ENCODE measurements at regions not wholly inside any gene's neighbourhood (a gene's known extent, or its start where the extent isn't known, plus 50 kb on each side); places are given as distances from the start of the nearest gene placed in this dataset.

DNA sequence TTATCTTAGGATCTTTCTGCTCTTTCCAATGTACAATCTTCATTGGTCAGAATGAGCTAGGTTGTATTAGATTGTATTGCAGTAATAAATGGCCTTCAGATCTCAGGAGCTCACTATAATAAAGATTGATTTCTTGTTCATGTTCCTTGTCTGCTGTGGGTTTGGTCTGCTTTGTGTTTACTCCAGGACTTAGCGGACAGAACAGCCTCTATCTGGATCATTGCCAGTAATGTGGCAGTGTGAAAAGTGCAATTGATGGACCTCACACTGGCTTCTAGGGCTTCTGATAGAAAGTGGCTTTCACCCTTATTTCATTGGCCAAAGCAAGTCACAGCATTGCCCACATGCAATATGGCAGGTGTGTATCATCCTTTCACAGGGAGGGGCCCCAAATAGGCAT lies 81.2 kb downstream of the BTG1 start:
- DNase-seq: no peak
- Histone ChIP-seq H3K27me3 (replicated peaks; ENCODE audit: control insufficient read depth, insufficient read depth, low read length) (no peaks in the 10 kb centered on the region), H3K9me3 (no peaks in the 10 kb centered on the region), H3K4me1 (peaks cover 16% of the 10 kb centered on the region), H3K4me3 (ENCODE audit: low read depth, low read length) (no peak overlapping the region), H3K36me3 (ENCODE audit: control insufficient read depth, insufficient read depth, low read length) (no peaks in the 10 kb centered on the region)
- H3K27me3 Mint-ChIP-seq (ENCODE audit: insufficient read depth, unreplicated experiment): no peaks in the 10 kb centered on the region
- TF ChIP-seq, protein P1, sequence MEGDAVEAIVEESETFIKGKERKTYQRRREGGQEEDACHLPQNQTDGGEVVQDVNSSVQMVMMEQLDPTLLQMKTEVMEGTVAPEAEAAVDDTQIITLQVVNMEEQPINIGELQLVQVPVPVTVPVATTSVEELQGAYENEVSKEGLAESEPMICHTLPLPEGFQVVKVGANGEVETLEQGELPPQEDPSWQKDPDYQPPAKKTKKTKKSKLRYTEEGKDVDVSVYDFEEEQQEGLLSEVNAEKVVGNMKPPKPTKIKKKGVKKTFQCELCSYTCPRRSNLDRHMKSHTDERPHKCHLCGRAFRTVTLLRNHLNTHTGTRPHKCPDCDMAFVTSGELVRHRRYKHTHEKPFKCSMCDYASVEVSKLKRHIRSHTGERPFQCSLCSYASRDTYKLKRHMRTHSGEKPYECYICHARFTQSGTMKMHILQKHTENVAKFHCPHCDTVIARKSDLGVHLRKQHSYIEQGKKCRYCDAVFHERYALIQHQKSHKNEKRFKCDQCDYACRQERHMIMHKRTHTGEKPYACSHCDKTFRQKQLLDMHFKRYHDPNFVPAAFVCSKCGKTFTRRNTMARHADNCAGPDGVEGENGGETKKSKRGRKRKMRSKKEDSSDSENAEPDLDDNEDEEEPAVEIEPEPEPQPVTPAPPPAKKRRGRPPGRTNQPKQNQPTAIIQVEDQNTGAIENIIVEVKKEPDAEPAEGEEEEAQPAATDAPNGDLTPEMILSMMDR (IDR thresholded peaks at IDR 0.05; ENCODE audit: insufficient read depth in 1 of 2, low read depth in 1 of 2, low read length in 1 of 2, severe bottlenecking in 1 of 2, unreplicated experiment in 1 of 2): no peak
- no peak overlapping the region for H3K4me3 Mint-ChIP-seq (ENCODE audit: unreplicated experiment)
- no peak overlapping the region for H3K27ac Mint-ChIP-seq (ENCODE audit: unreplicated experiment)
- no peaks in the 10 kb centered on the region for H3K4me1 Mint-ChIP-seq (ENCODE audit: low read depth, unreplicated experiment)
- POLR2A ChIA-PET: no interaction called here
- CTCF ChIA-PET: no interaction called here
- H3K9me3 Mint-ChIP-seq (ENCODE audit: unreplicated experiment): no peaks in the 10 kb centered on the region
- no peaks in the 10 kb centered on the region for H3K36me3 Mint-ChIP-seq (ENCODE audit: insufficient read depth, unreplicated experiment)
- intact Hi-C loops (cut with micrococcal nuclease; ENCODE audit: unreplicated experiment): no loop called here
- no TSS peak for BruUV-seq (replicated peaks)

DNA sequence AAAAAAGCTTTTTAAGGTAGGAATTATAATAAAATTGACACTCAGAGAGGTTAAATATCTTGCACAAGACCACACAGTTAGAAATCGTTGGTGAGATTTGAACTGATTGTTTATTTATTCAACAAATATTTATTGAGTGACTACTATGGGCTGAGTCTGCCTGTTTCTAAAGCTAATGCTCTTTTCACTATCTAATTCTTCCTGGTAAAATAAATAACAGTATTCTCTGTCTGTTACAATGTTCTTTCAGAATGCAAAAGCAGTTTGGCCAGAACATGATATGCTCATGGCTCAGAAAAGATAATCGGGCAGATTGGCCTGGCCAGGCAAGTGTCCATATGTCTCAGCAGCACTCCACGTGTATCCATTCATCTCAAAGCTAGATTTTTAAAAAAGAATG lies 82.0 kb downstream of the BTG1 start:
- H3K36me3 Mint-ChIP-seq (ENCODE audit: insufficient read depth, unreplicated experiment): no peaks in the 10 kb centered on the region
- no peak for DNase-seq
- Histone ChIP-seq H3K4me1 (peaks cover 9% of the 10 kb centered on the region; the same call in 1 of the 2 replicates), H3K9me3 (no peaks in the 10 kb centered on the region), H3K36me3 (ENCODE audit: control insufficient read depth, insufficient read depth, low read length) (no peaks in the 10 kb centered on the region), H3K27me3 (replicated peaks; ENCODE audit: control insufficient read depth, insufficient read depth, low read length) (no peaks in the 10 kb centered on the region), H3K4me3 (ENCODE audit: low read depth, low read length) (no peak overlapping the region)
- H3K4me1 Mint-ChIP-seq (ENCODE audit: low read depth, unreplicated experiment): no peaks in the 10 kb centered on the region
- ChIA-PET CTCF (no interaction called here), POLR2A (no interaction called here)
- no TSS peak for BruUV-seq (replicated peaks)
- H3K9me3 Mint-ChIP-seq (ENCODE audit: unreplicated experiment): no peaks in the 10 kb centered on the region
- TF ChIP-seq, protein P1 (IDR thresholded peaks at IDR 0.05; ENCODE audit: insufficient read depth in 1 of 2, low read depth in 1 of 2, low read length in 1 of 2, severe bottlenecking in 1 of 2, unreplicated experiment in 1 of 2): no peak
- H3K4me3 Mint-ChIP-seq (ENCODE audit: unreplicated experiment): no peak overlapping the region
- H3K27ac Mint-ChIP-seq (ENCODE audit: unreplicated experiment): no peak overlapping the region
- intact Hi-C loops (cut with micrococcal nuclease; ENCODE audit: unreplicated experiment): no loop called here
- H3K27me3 Mint-ChIP-seq (ENCODE audit: insufficient read depth, unreplicated experiment): no peaks in the 10 kb centered on the region

DNA sequence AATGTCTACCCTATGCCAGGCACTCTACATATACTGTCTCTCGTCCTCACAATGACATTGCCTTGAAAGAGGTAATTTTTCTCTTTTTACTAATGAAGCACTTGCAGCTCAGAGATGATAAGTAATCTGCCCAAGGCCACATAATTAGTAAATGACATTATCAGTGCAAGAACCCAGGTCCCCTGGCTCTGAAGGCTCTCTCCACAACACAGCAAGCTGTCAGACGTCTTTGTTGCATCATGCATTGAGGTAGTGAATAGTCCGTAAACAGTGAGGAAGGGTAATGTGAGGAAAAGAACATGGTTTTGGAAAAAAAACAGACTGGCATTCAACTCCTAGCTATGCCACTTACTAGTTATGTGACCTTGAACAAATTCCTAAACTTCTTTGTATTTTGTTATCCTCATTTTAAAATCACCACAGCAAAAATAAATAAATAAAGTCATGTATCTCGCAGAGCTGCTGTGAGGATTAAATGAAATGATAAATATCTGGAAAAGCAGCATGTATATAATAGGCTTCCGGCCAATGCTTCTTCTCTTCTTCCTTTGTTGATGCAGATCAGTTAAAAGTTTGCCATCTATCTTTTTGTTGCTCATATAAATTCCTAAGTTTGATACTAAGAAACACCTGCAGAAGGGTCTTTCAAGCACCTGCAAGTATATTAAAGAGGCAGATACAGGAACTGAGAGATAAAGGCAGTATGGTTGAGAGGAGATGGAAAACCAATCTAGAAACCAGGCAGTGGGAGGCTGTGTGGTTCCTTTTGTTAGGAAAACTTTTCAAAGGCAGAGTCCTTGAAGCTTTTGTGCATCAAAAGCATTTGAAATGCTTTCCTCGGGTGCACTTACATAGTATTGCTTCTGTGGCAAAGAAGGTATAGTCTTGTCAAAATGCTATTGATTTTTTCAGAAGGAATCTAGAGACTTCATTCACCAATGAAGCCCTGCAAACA lies 82.8 kb downstream of the BTG1 start:
- DNase-seq: no peak
- Mint-ChIP-seq H3K4me1 (ENCODE audit: low read depth, unreplicated experiment) (no peaks in the 10 kb centered on the region), H3K27ac (ENCODE audit: unreplicated experiment) (no peak overlapping the region), H3K9me3 (ENCODE audit: unreplicated experiment) (no peaks in the 10 kb centered on the region), H3K4me3 (ENCODE audit: unreplicated experiment) (no peak overlapping the region), H3K27me3 (ENCODE audit: insufficient read depth, unreplicated experiment) (no peaks in the 10 kb centered on the region), H3K36me3 (ENCODE audit: insufficient read depth, unreplicated experiment) (no peaks in the 10 kb centered on the region)
- H3K4me1 ChIP-seq: peaks cover 3% of the 10 kb centered on the region; the same call in 1 of the 2 replicates
- TF ChIP-seq, protein P1 (IDR thresholded peaks at IDR 0.05; ENCODE audit: insufficient read depth in 1 of 2, low read depth in 1 of 2, low read length in 1 of 2, severe bottlenecking in 1 of 2, unreplicated experiment in 1 of 2): no peak
- no peak overlapping the region for H3K4me3 ChIP-seq (ENCODE audit: low read depth, low read length)
- CTCF ChIA-PET: no interaction called here
- H3K9me3 ChIP-seq: no peaks in the 10 kb centered on the region
- no peaks in the 10 kb centered on the region for H3K36me3 ChIP-seq (ENCODE audit: control insufficient read depth, insufficient read depth, low read length)
- POLR2A ChIA-PET: no interaction called here
- H3K27me3 ChIP-seq (replicated peaks; ENCODE audit: control insufficient read depth, insufficient read depth, low read length): no peaks in the 10 kb centered on the region
- BruUV-seq (replicated peaks): no TSS peak
- intact Hi-C loops (cut with micrococcal nuclease; ENCODE audit: unreplicated experiment): no loop called here
